ENCODE measurements at regions not wholly inside any gene's neighbourhood (a gene's known extent, or its start where the extent isn't known, plus 50 kb on each side); places are given as distances from the start of the nearest gene placed in this dataset.

DNA sequence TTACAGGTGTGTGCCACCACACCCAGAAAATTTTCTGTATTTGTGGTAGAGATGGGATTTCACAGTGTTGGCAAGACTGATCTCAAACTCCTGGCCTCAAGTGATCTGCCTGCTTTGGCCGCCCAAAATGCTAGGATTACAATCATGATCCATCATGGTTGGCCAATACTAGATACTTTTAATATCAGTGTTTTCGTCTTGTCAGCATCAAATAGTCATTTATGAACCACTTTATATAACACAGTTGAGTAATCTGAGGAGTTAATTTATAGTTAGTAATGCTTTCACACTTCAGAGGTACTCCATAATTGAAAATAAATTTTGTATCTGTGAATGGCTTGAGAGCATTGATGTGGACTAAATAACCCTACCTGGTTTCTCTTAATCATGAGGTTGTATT is 178.6 kb downstream of the TRAM1L1 start:
- H3K36me3 ChIP-seq (replicated peaks in 1 of 2; ENCODE audit: control insufficient read depth in 1 of 2, insufficient read depth in 2 of 2, low read length in 2 of 2), result no peaks in the 10 kb centered on the region
- intact Hi-C loops (cut with micrococcal nuclease), result no loop called here
- WGBS (ENCODE audit: insufficient coverage), result no CpG with 5 or more reads among the region's 2 CpGs

DNA sequence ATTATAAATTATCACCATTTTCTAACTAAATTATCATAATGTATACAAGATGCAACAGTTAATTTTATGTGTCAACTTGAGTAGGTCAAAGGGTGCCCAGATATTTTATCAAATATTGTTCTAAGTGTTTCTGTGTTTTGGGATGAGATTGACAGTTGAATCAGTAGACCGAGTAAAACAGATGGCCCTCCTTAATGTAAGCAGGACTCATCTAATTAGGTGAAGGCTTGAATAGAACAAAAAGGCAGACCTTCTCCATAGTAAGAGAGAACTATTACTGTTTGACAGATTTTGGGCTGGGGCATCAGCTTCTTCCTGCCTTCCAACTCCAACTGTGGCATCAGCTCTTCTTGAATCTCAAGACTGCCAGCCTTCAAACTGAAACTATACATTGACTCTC is 185.8 kb downstream of the TRAM1L1 start:
- Mint-ChIP-seq H3K27me3 (ENCODE audit: low read depth in 3 of 3) (peaks cover 0 to 3% (median 0%) of the 10 kb centered on the region in 3 donors), H3K4me1 (no peaks in the 10 kb centered on the region), H3K27ac (no peak overlapping the region), H3K36me3 (no peaks in the 10 kb centered on the region), H3K4me3 (no peak overlapping the region), H3K9me3 (peaks cover 0 to 5% (median 0%) of the 10 kb centered on the region in 7 donors)
- WGBS (ENCODE audit: insufficient coverage), result no CpG with 5 or more reads among the region's 1 CpG
- Histone ChIP-seq H3K79me2 (ENCODE audit: insufficient read depth, low read length) (no peaks in the 10 kb centered on the region), H3K27me3 (ENCODE audit: control insufficient read depth in 2 of 2, insufficient read depth in 2 of 2, low read length in 2 of 2) (no peaks in the 10 kb centered on the region), H4K20me1 (ENCODE audit: insufficient read depth, low read length) (no peaks in the 10 kb centered on the region), H3K4me1 (ENCODE audit: control insufficient read depth in 1 of 2, insufficient read depth in 2 of 2, low read length in 2 of 2) (no peaks in the 10 kb centered on the region), H3K9ac (ENCODE audit: insufficient read depth, low read length, poor library complexity, severe bottlenecking) (no peak overlapping the region), H2AFZ (ENCODE audit: insufficient read depth, low read depth, low read length, poor library complexity, severe bottlenecking) (no peak overlapping the region), H3K27ac (ENCODE audit: low read depth in 1 of 2, low read length in 2 of 2) (no peak overlapping the region), H3K4me3 (replicated peaks in 1 of 3; ENCODE audit: low read depth in 2 of 3, low read length in 3 of 3) (no peak overlapping the region), H3K9me3 (replicated peaks in 1 of 2; ENCODE audit: control insufficient read depth in 1 of 2, insufficient read depth in 1 of 2, low read length in 2 of 2) (no peaks in the 10 kb centered on the region), H3K36me3 (replicated peaks in 1 of 2; ENCODE audit: control insufficient read depth in 1 of 2, insufficient read depth in 2 of 2, low read length in 2 of 2) (no peaks in the 10 kb centered on the region), H3K4me2 (replicated peaks; ENCODE audit: extremely low read depth, low read length, poor library complexity, severe bottlenecking) (no peak overlapping the region)
- intact Hi-C loops (cut with micrococcal nuclease), result no loop called here
- no peak for DNase-seq
- TF ChIP-seq, protein P1, sequence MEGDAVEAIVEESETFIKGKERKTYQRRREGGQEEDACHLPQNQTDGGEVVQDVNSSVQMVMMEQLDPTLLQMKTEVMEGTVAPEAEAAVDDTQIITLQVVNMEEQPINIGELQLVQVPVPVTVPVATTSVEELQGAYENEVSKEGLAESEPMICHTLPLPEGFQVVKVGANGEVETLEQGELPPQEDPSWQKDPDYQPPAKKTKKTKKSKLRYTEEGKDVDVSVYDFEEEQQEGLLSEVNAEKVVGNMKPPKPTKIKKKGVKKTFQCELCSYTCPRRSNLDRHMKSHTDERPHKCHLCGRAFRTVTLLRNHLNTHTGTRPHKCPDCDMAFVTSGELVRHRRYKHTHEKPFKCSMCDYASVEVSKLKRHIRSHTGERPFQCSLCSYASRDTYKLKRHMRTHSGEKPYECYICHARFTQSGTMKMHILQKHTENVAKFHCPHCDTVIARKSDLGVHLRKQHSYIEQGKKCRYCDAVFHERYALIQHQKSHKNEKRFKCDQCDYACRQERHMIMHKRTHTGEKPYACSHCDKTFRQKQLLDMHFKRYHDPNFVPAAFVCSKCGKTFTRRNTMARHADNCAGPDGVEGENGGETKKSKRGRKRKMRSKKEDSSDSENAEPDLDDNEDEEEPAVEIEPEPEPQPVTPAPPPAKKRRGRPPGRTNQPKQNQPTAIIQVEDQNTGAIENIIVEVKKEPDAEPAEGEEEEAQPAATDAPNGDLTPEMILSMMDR (IDR thresholded peaks at IDR 0.05), result no peak

More for the DNA sequence above, 178.6 kb downstream of the TRAM1L1 start:
- no peak overlapping the region for H3K4me3 ChIP-seq (replicated peaks in 1 of 3; ENCODE audit: low read depth in 2 of 3, low read length in 3 of 3)
- H3K4me1 ChIP-seq (ENCODE audit: control insufficient read depth in 1 of 2, insufficient read depth in 2 of 2, low read length in 2 of 2), result no peaks in the 10 kb centered on the region
- no peak overlapping the region for H3K9ac ChIP-seq (ENCODE audit: insufficient read depth, low read length, poor library complexity, severe bottlenecking)
- H3K36me3 Mint-ChIP-seq, result no peaks in the 10 kb centered on the region
- no peak overlapping the region for H3K27ac Mint-ChIP-seq
- no peaks in the 10 kb centered on the region for H3K79me2 ChIP-seq (ENCODE audit: insufficient read depth, low read length)
- no peaks in the 10 kb centered on the region for H3K27me3 Mint-ChIP-seq (ENCODE audit: low read depth in 3 of 3)
- H3K27ac ChIP-seq (ENCODE audit: low read depth in 1 of 2, low read length in 2 of 2), result no peak overlapping the region
- peaks cover 0 to 4% (median 2%) of the 10 kb centered on the region in 7 donors for H3K9me3 Mint-ChIP-seq
- H3K4me3 Mint-ChIP-seq, result no peak overlapping the region
- DNase-seq, result no peak
- TF ChIP-seq, protein P1 (IDR thresholded peaks at IDR 0.05), result no peak
- no peaks in the 10 kb centered on the region for H3K27me3 ChIP-seq (ENCODE audit: control insufficient read depth in 2 of 2, insufficient read depth in 2 of 2, low read length in 2 of 2)
- H3K9me3 ChIP-seq (replicated peaks in 1 of 2; ENCODE audit: control insufficient read depth in 1 of 2, insufficient read depth in 1 of 2, low read length in 2 of 2), result no peaks in the 10 kb centered on the region
- no peaks in the 10 kb centered on the region for H3K4me1 Mint-ChIP-seq
- no peaks in the 10 kb centered on the region for H4K20me1 ChIP-seq (ENCODE audit: insufficient read depth, low read length)
- no peak overlapping the region for H2AFZ ChIP-seq (ENCODE audit: insufficient read depth, low read depth, low read length, poor library complexity, severe bottlenecking)
- H3K4me2 ChIP-seq (replicated peaks; ENCODE audit: extremely low read depth, low read length, poor library complexity, severe bottlenecking), result no peak overlapping the region

Measured in CD14-positive monocyte (primary cell).